Sigmoid colon (tissue), 6 donors: ENCODE measurements at regions not wholly inside any gene's neighbourhood (a gene's known extent, or its start where the extent isn't known, plus 50 kb on each side); places are given as distances from the start of the nearest gene placed in this dataset.

Source experiments
- DNase-seq: peaks from one replicate; pipeline ENCODE4 v3.0.0-alpha.2; 2019
- H3K27ac ChIP-seq, 4 donors: fragments of 200-600 bp; sonication (generic); one replicate each; pipeline ENCODE4 v1.5.1; 2016 to 2019; ENCODE audit warnings: mild to moderate bottlenecking in 1 of 4
- H3K27me3 ChIP-seq, 3 donors: fragments of 200-600 bp; sonication (generic); one replicate each; pipeline ENCODE4 v1.5.1; 2019; ENCODE audit warnings: mild to moderate bottlenecking in 1 of 3
- H3K36me3 ChIP-seq, 4 donors: fragments of 200-600 bp; sonication (generic); one replicate each; pipeline ENCODE4 v1.5.1; 2016 to 2019
- H3K4me1 ChIP-seq, 4 donors: fragments of 200-600 bp; sonication (generic); one replicate each; pipeline ENCODE4 v1.5.1; 2017 to 2019
- H3K4me3 ChIP-seq, 4 donors: fragments of 200-600 bp; sonication (generic); one replicate each; pipeline ENCODE4 v1.5.1; 2017 to 2019; ENCODE audit warnings: mild to moderate bottlenecking in 2 of 4, moderate library complexity in 1 of 4
- H3K9me3 ChIP-seq, 4 donors: fragments of 200-600 bp in 3 of 4; sonication (generic) in 3 of 4; one replicate each; pipeline versions ENCODE4 v1.5.1 to v1.6.1; 2013 to 2019
- EP300 ChIP-seq, 4 donors: sonication (generic); formaldehyde crosslinking; IDR thresholded peaks; one replicate each; pipeline ENCODE4 v1.6.1; 2017; ENCODE audit warnings: antibody characterized with exemption in 4 of 4
- POLR2A ChIP-seq, 2 donors: fragments of 450-650 bp; IDR thresholded peaks; one replicate each; pipeline ENCODE4 v1.6.1; 2016; ENCODE audit warnings: antibody characterized with exemption in 2 of 2, mild to moderate bottlenecking in 2 of 2, moderate library complexity in 2 of 2
- POLR2AphosphoS5 ChIP-seq, 4 donors: sonication (generic); formaldehyde crosslinking; IDR thresholded peaks; one replicate each; pipeline ENCODE4 v1.6.1; 2017; ENCODE audit warnings: antibody characterized with exemption in 4 of 4
- WGBS, 2 donors: extraction: QIAGEN DNeasy Blood & Tissue Kit; methylation state at CpG; one replicate each; pipeline ENCODE4 v1.1.7; 2013; 5-methylcytosine and 5-hydroxymethylcytosine counted together
- intact Hi-C: fragments of 100-400 bp; cut with DNase I; formaldehyde crosslinking; loops from one replicate; pipeline ENCODE4 v1.15.1; 2023
- TF ChIP-seq, protein P1 (sequence below), 4 experiments: fragments of 450-650 bp in 3 of 4; fragments of 200-600 bp in 1 of 4; IDR thresholded peaks; one replicate each; pipeline ENCODE4 v1.5.1; 2016 to 2019; ENCODE audit warnings: antibody characterized with exemption in 4 of 4, mild to moderate bottlenecking in 3 of 4, moderate library complexity in 2 of 4
- donor health status: healthy with polysubstance abuse.
- donor health status: healthy.

DNA sequence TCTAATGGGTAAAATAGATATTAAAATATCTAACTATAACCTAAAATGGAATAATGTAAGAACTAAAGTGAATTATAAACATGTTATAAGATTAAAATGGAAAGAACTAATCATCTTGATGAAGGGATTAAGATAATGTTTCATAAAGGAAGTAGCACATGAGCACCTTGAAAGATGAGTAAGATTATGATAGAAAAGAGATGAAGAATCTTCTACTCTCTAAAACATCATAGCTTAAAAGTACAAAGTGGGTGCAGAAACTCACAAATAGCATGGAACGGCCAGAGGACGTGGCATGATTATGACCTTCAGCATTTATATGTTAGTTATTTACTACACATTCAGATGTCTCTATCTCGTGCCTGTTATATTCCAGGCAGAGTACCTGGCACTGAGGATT is 76.2 kb upstream of the COL5A2 start:
- TF ChIP-seq, protein P1, sequence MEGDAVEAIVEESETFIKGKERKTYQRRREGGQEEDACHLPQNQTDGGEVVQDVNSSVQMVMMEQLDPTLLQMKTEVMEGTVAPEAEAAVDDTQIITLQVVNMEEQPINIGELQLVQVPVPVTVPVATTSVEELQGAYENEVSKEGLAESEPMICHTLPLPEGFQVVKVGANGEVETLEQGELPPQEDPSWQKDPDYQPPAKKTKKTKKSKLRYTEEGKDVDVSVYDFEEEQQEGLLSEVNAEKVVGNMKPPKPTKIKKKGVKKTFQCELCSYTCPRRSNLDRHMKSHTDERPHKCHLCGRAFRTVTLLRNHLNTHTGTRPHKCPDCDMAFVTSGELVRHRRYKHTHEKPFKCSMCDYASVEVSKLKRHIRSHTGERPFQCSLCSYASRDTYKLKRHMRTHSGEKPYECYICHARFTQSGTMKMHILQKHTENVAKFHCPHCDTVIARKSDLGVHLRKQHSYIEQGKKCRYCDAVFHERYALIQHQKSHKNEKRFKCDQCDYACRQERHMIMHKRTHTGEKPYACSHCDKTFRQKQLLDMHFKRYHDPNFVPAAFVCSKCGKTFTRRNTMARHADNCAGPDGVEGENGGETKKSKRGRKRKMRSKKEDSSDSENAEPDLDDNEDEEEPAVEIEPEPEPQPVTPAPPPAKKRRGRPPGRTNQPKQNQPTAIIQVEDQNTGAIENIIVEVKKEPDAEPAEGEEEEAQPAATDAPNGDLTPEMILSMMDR (IDR thresholded peaks at IDR 0.05) = no peak
- TF ChIP-seq EP300 (IDR thresholded peaks at IDR 0.05) = no peak
- TF ChIP-seq POLR2AphosphoS5 (IDR thresholded peaks at IDR 0.05) = no peak
- no peak for TF ChIP-seq POLR2A (IDR thresholded peaks at IDR 0.05)
- H3K27me3 ChIP-seq = no peaks in the 10 kb centered on the region
- H3K9me3 ChIP-seq = no peaks in the 10 kb centered on the region
- intact Hi-C loops = no loop called here
- DNase-seq = no peak
- peaks cover 0 to 16% (median 13%) of the 10 kb centered on the region in 4 donors for H3K4me1 ChIP-seq
- no peak overlapping the region for H3K27ac ChIP-seq
- no peaks in the 10 kb centered on the region for H3K36me3 ChIP-seq
- WGBS, 2 donors = 86 to 89% methylated on average over 3 of the region's 3 CpGs
- no peak overlapping the region for H3K4me3 ChIP-seq

DNA sequence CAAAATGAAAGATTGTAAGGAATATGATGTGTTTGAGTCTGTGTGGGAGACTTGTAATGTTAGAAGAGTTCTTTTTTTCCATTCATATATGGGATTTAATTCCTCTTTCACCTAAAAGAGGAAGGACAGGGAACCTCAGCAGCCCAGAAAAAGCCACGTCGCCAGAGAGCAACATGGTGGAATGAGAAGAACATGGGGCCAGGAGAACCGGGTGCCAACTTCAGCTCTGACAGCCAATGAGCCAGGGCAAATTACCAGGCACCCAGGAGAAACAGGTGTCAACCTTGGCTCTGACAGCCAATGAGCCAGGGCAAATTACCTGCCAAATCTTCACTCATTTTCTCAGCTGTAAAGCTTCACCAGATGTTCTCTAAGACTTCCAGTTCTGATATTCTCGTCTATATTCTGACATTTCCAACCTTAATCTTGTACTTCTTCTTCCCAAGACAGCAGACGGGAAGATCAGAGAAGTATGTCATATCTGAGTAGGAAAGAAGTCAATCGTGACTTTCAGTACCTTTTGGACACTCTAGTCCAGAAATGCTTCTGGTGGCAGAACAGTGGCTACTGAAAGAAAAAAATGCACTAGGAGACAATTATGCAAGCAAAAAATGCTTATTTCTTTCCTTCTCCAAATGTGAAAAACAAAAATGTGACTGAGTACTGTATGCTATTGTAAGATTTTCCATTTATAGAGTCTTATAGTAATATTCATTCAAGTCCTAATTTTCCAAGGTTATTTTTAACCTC is 79.2 kb upstream of the COL5A2 start:
- no peaks in the 10 kb centered on the region for H3K27me3 ChIP-seq
- peak overlapping the region in 1 of 4 donors; percentile 14 for H3K27ac ChIP-seq
- H3K9me3 ChIP-seq = no peaks in the 10 kb centered on the region
- TF ChIP-seq, protein P1 (IDR thresholded peaks at IDR 0.05) = no peak
- TF ChIP-seq EP300 (IDR thresholded peaks at IDR 0.05) (no peak), POLR2AphosphoS5 (IDR thresholded peaks at IDR 0.05) (no peak), POLR2A (IDR thresholded peaks at IDR 0.05) (no peak)
- intact Hi-C loops = no loop called here
- no peaks in the 10 kb centered on the region for H3K36me3 ChIP-seq
- no peak overlapping the region for H3K4me3 ChIP-seq
- H3K4me1 ChIP-seq = peaks cover 0 to 15% (median 12%) of the 10 kb centered on the region in 4 donors
- no peak for DNase-seq
- WGBS, 2 donors = 90 to 95% methylated on average over 6 of the region's 6 CpGs

DNA sequence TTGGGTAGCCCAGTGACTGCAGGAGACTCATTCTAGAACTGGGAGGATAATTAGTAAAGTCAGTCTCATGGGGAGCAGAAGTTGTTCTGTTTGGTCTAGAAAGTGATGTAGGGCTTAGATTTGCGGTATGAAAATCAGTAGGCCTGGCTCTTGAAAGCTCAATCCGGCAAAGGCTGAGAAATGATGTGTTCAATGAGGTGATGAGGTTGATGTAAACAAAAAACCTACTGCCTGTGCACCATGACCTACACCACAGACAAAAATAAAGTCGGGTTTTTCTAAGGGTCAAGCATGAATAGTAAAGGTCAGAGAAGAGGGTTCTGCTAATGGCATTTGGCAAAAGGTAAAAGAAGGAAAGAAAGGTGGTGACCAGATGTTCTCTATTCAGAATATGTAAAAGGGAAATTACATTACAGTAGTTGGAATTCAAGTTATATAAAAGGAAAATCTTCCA is 80.8 kb upstream of the COL5A2 start:
- Histone ChIP-seq H3K4me1 (no peaks in the 10 kb centered on the region), H3K36me3 (no peaks in the 10 kb centered on the region), H3K4me3 (no peak overlapping the region), H3K27me3 (no peaks in the 10 kb centered on the region), H3K9me3 (no peaks in the 10 kb centered on the region), H3K27ac (no peak overlapping the region)
- no peak for TF ChIP-seq POLR2A (IDR thresholded peaks at IDR 0.05)
- TF ChIP-seq, protein P1 (IDR thresholded peaks at IDR 0.05) = no peak
- TF ChIP-seq EP300 (IDR thresholded peaks at IDR 0.05) = no peak
- no peak for TF ChIP-seq POLR2AphosphoS5 (IDR thresholded peaks at IDR 0.05)
- DNase-seq = no peak
- WGBS, 2 donors = 83 to 85% methylated on average over 3 of the region's 3 CpGs
- intact Hi-C loops = no loop called here

DNA sequence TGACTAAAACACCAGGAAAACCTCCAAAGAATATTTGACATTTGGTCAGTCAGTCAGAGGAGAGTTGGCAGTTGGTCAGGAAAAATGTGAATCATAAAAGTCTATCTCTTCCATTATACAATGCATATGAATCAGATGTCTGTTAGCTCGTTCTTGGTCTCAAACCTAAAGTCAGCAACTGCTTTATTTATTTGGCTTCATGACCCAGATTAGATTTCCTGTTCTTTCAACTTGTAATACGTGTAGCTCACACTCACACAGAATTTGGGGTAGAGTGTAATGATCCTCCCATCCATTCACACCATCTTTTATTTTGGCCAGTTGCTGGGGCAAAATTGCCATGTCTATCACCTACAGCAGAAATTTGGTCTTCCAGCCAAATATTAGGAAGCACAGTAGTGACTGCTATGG is 81.9 kb upstream of the COL5A2 start:
- Histone ChIP-seq H3K9me3 (peaks cover 0 to 2% (median 0%) of the 10 kb centered on the region in 4 donors), H3K27me3 (no peaks in the 10 kb centered on the region), H3K4me3 (no peak overlapping the region), H3K4me1 (no peaks in the 10 kb centered on the region), H3K36me3 (no peaks in the 10 kb centered on the region), H3K27ac (no peak overlapping the region)
- DNase-seq = no peak
- TF ChIP-seq EP300 (IDR thresholded peaks at IDR 0.05) (no peak), POLR2A (IDR thresholded peaks at IDR 0.05) (no peak), POLR2AphosphoS5 (IDR thresholded peaks at IDR 0.05) (no peak)
- TF ChIP-seq, protein P1 (IDR thresholded peaks at IDR 0.05) = no peak
- intact Hi-C loops = no loop called here
- 25 to 31% methylated on average over 2 of the region's 2 CpGs for WGBS, 2 donors
